HL-60/S4 treated with retinoic acid at 250 ng/mL for 4 days and 3 days (cell line): ENCODE measurements at regions not wholly inside any gene's neighbourhood (a gene's known extent, or its start where the extent isn't known, plus 50 kb on each side); places are given as distances from the start of the nearest gene placed in this dataset.

ENCODE experiments used
- in situ Hi-C: fragments of 300-500 bp; cut with MboI; formaldehyde crosslinking; loops from 2 replicates; pipeline ENCODE4 v1.7.0; 2022; ENCODE audit warnings: low sequenced_read_pairs

DNA sequence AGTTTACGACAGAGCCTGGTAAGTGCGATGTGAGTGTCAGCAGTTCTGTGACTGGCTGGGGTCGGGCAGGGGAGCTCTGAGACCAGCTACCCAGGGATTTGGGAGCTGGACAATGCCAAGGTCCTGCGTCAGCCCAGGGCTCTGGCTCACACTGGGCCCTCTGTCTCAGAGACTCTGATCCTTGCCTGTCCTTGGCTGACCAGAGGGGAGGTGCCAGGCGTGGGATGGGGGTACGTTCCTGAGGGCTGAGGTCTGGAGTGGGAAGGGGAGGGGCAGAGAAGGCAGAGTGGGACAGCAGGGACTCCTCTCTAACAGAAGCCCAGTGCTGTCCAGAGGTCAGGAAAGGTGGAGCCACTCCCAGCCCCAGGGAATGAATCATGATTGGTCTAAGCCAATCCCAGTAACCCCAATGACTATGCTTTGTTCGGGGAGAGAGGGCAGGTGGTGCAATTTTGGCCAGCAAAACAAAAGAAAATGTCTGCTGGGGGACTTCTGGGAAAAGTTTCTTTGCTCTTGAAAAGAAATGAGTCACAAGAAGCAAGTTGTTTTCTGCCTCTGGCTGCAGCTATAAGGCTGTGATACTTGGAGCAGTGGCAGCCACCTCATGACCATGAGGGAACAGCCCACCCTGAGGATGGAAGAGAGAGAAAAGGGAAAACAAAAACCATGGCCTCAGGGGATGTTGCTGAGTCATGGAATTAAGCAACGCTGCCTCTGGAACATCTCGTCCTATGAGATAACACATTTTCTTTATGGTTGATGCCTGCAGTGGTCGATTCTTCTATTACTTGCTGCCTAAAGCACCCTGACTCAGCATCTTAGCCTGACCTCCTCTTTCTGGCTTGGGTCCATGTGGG, 108.3 kb downstream of the CHST1 start:
- in situ Hi-C loops: no loop called here

- in situ Hi-C loops: no loop called here
These were observed 111.0 kb downstream of the CHST1 start for GRCh38 chr11:45554230-45554967.

DNA sequence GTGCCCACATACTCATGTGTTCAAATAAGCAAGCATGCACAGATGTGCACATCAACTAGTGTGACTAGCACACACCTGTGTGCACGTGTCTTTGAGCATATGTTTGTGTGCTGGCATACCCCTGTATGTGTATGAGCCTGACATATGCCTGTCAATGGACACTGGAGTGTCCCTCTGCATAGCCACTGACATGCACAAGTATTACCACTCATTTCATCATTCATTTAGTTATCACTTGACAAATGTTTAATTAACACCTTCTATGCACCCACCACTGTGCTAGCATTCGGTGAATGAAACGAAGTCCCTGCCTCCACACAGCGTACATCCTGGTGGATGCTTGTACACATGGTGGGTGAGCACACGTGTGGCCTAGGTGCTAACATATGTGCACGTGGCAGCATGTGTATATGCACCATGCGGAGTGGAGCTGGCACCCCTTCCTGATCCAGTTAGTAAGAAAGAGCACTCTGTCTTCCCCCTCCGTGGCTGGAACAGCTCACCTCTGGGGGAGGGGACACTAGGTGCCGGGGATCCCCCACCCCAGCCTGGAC, 112.0 kb downstream of the CHST1 start:
- in situ Hi-C loops: no loop called here

- in situ Hi-C loops: no loop called here
These were observed 114.2 kb downstream of the CHST1 start for GRCh38 chr11:45551191-45551713.

GRCh38 chr11:45549257-45549656, 116.2 kb downstream of the CHST1 start:
- in situ Hi-C loops: no loop called here

- in situ Hi-C loops: no loop called here
These were observed 119.1 kb downstream of the CHST1 start for GRCh38 chr11:45546366-45546765.

GRCh38 chr11:45544826-45545225, 120.6 kb downstream of the CHST1 start:
- in situ Hi-C loops: no loop called here

GRCh38 chr11:45543808-45544422, 121.5 kb downstream of the CHST1 start:
- in situ Hi-C loops: no loop called here

DNA sequence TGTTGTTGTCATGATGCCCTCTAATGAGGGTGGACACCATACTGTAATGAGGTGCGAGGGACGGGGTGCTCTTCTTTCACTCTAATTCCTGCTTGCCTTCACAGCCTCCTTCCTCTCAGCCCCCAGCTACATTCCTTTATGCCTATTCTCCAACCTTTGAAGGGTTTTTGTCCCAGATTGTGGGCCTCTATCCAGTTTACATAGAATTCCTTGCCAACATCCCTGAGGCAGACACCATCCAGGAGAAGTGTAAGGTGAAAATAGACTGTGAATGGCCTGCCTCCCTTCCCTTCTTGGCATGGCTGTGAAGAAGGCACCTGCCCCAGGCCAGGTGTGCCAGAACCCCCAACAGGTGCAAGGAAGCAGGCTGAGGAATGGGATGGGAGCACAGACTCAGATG, 122.3 kb downstream of the CHST1 start:
- in situ Hi-C loops: no loop called here

DNA sequence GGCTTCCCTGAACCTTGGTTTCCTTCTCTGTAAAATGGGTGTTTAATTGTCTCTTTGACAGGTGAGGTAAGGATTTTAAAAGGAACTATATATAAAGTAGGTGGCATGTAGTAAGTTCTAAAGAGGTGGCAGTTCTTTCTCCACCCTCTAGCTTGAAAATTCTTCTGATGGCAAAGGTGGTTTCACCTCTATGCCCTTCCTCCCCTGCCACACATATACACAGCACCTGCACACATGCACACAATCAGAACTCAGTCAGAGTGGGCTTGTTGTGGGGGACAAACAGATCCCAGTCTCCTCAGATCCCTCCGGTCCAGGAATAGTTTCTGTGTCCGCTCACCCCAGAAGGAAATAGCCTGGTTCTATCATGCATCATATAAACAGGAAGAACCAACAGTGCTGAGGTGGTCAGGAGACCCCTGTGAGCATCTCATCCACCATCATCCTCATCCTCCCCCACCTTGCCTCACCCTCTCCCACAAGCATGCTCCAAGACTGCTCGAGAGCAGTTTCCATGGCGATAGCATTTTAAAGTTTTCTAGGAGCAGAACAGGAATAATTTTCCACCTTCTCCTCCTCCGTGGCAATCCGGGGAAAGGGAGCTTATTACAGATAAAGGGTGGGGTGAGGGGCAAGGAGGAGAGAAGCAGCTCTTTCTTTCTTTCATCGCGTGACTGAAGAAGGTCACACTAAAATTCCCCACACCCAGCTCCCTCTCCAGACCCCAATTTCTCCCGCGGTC, 123.6 kb downstream of the CHST1 start:
- in situ Hi-C loops: no loop called here

DNA sequence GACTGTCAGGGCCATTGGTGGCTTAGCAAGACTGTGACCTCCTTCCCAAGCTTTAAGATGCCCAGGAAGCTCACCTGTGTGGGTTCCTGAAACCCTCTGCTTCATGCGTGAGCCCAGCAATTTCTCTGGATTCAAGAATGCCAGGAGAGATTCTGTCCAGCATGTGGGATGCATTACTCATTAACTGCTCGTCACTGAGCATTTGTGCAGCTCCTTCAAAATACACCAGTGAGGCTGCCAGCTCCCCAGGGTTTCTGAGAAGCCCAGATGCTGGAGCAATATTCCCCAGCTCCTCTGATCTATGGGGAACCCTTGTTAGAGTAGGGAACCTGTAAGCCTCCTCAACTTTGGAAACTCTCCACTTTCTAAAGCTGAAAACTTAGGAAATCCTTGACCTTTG, 126.5 kb downstream of the CHST1 start:
- in situ Hi-C loops: no loop called here

DNA sequence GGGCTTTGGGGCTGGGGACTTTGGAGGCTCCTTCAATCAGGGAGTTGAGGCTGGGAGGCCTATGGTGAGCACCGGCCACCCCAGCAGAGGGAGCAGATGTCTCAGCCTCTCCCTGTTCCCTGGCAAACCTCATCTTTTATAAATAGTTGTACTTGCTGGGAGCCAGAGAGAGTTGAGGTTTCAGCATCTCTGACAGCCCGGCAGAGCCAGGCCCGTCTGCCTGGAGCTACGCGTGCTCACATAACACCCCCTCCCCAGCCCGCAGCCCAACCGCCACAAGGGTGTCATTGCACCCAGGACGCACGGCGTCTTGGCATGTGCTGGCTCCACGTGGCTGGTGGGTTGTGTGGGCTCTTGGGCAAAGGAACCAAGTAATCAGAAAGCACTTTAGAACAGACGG, 127.1 kb downstream of the CHST1 start:
- in situ Hi-C loops: no loop called here

DNA sequence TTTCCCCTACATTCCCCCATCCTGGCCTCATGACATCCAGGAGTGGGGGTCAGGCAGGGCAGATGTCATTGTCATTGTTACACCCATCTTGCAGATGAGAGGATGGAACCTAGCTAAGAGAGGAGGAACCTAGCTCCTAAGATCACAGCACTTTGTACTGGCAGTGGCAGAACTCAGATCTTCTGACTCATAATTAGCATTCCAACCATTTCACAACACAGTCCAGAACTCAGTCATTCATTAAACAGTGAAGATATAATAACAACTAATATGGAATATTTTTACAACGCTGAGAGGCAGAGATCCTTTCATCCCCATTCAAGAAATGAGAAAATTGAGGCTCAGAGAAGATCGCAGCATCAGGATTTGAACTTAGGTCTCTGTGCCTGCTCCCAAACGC, 127.8 kb downstream of the CHST1 start:
- in situ Hi-C loops: no loop called here

DNA sequence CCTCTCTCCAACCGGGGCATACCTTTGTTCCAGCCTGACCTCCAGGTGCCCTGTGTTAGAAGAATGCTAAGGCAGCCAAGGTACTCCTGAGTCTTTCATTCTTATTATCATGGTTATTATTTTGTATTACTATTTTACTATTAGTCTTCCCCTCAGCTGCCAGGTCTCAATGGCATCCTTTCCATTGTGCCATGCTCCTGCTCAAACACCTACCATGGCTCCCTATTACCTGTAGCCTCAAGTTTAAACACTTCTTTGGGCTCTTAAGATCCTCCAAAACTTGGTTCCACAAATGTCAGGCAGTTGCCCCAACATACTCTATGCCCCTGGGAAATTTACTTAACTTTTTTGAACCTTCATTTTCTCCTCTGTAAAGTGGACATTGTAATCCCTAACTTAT, 130.4 kb downstream of the CHST1 start:
- in situ Hi-C loops: no loop called here

DNA sequence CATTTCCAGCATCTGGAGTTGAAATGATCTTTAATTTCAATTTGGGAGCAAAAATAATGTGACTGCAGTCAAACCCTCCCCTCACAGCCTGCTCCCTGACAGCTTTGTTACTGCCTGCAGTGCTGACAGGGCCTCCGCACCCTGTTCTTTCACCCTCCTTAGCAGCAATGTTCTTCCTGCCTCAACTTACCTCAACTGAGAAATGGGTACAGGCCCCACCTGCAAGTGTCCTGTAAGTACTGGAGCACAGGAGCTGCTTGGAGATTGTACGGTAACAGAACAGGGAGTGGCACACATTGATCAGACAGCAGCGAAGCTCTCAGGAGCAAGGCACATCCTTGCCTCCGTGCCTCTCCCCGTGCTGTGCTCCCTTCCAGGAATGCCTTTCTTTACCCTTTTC, 131.3 kb downstream of the CHST1 start:
- in situ Hi-C loops: no loop called here

- in situ Hi-C loops: no loop called here
These were observed 132.9 kb downstream of the CHST1 start for GRCh38 chr11:45532546-45532945.

GRCh38 chr11:45530776-45531175, 134.6 kb downstream of the CHST1 start:
- in situ Hi-C loops: no loop called here

GRCh38 chr11:45530111-45530510, 135.3 kb downstream of the CHST1 start:
- in situ Hi-C loops: no loop called here

GRCh38 chr11:45528435-45528834, 137.0 kb downstream of the CHST1 start:
- in situ Hi-C loops: no loop called here

DNA sequence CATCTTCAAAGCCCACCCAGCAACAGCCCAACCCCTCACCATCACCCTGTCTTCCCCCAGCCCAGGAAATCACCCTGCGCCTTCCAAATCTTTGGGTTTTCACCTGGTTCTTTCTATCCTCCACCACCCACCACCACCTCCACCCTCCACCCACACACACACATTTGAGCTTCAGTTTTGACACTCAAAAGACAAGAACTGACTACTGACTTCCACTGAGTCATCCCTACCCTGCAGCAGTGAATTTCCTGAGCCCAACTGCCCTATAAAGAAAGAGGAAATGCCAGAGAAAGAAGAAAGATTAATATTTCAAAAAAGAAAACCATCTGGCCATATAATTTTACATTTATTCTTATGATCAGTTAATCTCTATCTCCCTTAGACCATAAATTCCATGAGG, 137.5 kb downstream of the CHST1 start:
- in situ Hi-C loops: no loop called here

DNA sequence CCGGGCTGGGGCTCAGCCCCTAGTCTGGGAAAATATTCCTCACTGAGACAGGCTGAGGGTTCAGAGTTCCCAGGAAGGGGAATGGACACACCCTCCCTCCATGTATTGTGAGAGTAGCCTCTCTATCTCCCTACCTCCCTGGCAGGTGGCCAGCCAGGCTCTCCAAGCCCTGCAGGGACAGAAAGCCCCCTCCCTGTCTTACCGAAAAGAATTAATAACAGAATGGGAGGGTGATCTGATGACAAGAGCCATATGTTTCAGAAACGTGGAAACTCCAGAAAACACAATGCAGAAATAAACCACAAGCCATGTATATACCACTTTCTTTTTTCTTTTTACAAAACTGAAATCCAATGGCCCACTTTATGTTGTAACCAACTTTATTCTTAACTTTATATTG, 140.0 kb downstream of the CHST1 start:
- in situ Hi-C loops: no loop called here
